Keratinocyte (primary cell): ENCODE measurements at regions not wholly inside any gene's neighbourhood (a gene's known extent, or its start where the extent isn't known, plus 50 kb on each side); places are given as distances from the start of the nearest gene placed in this dataset.

ENCODE experiments used
- EZH2 ChIP-seq: IDR thresholded peaks from one replicate; pipeline ENCODE4 v1.6.1; 2012; ENCODE audit warnings: inconsistent platforms, mild to moderate bottlenecking, low read length, moderate library complexity
- TF ChIP-seq, protein P1 (sequence below), 3 experiments: IDR thresholded peaks in 1 of 3; conservative IDR thresholded peaks in 1 of 3; optimal IDR thresholded peaks in 1 of 3; 2 replicates in 2 of 3; 3 replicates in 1 of 3; pipeline versions ENCODE3 to v1.5.1; 2011; ENCODE audit warnings: low read length in 3 of 3, mild to moderate bottlenecking in 3 of 3, moderate library complexity in 2 of 3, control low read depth in 1 of 3, inconsistent platforms in 1 of 3; ENCODE audit not compliant: insufficient read depth in 2 of 3; ENCODE audit errors: extremely low read depth in 1 of 3

- TF ChIP-seq EZH2 = no peak
- TF ChIP-seq, protein P1, sequence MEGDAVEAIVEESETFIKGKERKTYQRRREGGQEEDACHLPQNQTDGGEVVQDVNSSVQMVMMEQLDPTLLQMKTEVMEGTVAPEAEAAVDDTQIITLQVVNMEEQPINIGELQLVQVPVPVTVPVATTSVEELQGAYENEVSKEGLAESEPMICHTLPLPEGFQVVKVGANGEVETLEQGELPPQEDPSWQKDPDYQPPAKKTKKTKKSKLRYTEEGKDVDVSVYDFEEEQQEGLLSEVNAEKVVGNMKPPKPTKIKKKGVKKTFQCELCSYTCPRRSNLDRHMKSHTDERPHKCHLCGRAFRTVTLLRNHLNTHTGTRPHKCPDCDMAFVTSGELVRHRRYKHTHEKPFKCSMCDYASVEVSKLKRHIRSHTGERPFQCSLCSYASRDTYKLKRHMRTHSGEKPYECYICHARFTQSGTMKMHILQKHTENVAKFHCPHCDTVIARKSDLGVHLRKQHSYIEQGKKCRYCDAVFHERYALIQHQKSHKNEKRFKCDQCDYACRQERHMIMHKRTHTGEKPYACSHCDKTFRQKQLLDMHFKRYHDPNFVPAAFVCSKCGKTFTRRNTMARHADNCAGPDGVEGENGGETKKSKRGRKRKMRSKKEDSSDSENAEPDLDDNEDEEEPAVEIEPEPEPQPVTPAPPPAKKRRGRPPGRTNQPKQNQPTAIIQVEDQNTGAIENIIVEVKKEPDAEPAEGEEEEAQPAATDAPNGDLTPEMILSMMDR (optimal IDR thresholded peaks at IDR 0.05 in 1 of 3, IDR thresholded peaks at IDR 0.05 in 1 of 3, conservative IDR thresholded peaks at IDR 0.05 in 1 of 3; ENCODE audit: extremely low read depth in 1 of 3, insufficient read depth in 2 of 3, low read length in 3 of 3) = no peak
These were observed 88.6 kb upstream of the ZNF536 start for GRCh38 chr19:30283556-30283955.
